Activated CD4-positive, CD25-positive, alpha-beta regulatory T cell (primary cell): ENCODE measurements at regions not wholly inside any gene's neighbourhood (a gene's known extent, or its start where the extent isn't known, plus 50 kb on each side); places are given as distances from the start of the nearest gene placed in this dataset.
A peak's percentile ranks its signal among the peaks of the same experiment; 100 is the strongest.

ENCODE experiments used
- DNase-seq, 4 experiments: peaks; one replicate each; lab custom pipeline; 2025; lab: John Stamatoyannopoulos, UW

GRCh38 chr14:76974365-76974764, 54.1 kb downstream of the IRF2BPL start:
- DNase-seq: no peak

GRCh38 chr14:76971549-76971948, 57.0 kb downstream of the IRF2BPL start:
- no peak for DNase-seq

GRCh38 chr14:76968621-76969063, 59.9 kb downstream of the IRF2BPL start:
- DNase-seq: no peak

- DNase-seq: no peak
These were observed 60.7 kb downstream of the IRF2BPL start for GRCh38 chr14:76967788-76968187.

- no peak for DNase-seq
These were observed 63.3 kb downstream of the IRF2BPL start for GRCh38 chr14:76965232-76965631.

GRCh38 chr14:76964695-76965094, 63.8 kb downstream of the IRF2BPL start:
- no peak for DNase-seq

GRCh38 chr14:76963372-76963771, 65.1 kb downstream of the IRF2BPL start:
- DNase-seq: no peak

GRCh38 chr14:76962303-76962660, 66.2 kb downstream of the IRF2BPL start:
- DNase-seq: no peak

- DNase-seq: peak; percentile 82 to 90 (median 86)
These were observed 66.7 kb downstream of the IRF2BPL start for GRCh38 chr14:76961631-76962302.

- DNase-seq: no peak
These were observed 69.4 kb downstream of the IRF2BPL start for GRCh38 chr14:76958980-76959710.

- no peak for DNase-seq
These were observed 70.2 kb downstream of the IRF2BPL start for GRCh38 chr14:76958020-76958979.

GRCh38 chr14:76957224-76957891, 71.2 kb downstream of the IRF2BPL start:
- no peak for DNase-seq

GRCh38 chr14:76956316-76957090, 72.0 kb downstream of the IRF2BPL start:
- DNase-seq: peak; percentile 51 to 73 (median 66)

GRCh38 chr14:76955575-76956315, 72.8 kb downstream of the IRF2BPL start:
- peak in 3 of 4 experiments; percentile 22 to 42 (median 24) for DNase-seq

GRCh38 chr14:76954394-76955190, 73.9 kb downstream of the IRF2BPL start:
- no peak for DNase-seq

- peak in 1 of 4 experiments; percentile 12 for DNase-seq
These were observed 75.1 kb downstream of the IRF2BPL start for GRCh38 chr14:76953311-76953945.

- no peak for DNase-seq
These were observed 77.3 kb downstream of the IRF2BPL start for GRCh38 chr14:76951166-76951565.

- DNase-seq: no peak
These were observed 78.2 kb downstream of the IRF2BPL start for GRCh38 chr14:76950055-76951020.
